Brain microvascular endothelial cell (primary cell): ENCODE measurements at regions not wholly inside any gene's neighbourhood (a gene's known extent, or its start where the extent isn't known, plus 50 kb on each side); places are given as distances from the start of the nearest gene placed in this dataset.
A peak's percentile ranks its signal among the peaks of the same experiment; 100 is the strongest.

Experiments
- DNase-seq: peaks from one replicate; pipeline ENCODE4 v3.0.0-alpha.2; 2020
- H3K27ac ChIP-seq: fragments of 250-450 bp; sonication (Bioruptor Pico); 2 replicates; pipeline ENCODE4 v1.5.1; 2020; ENCODE audit warnings: mild to moderate bottlenecking, moderate library complexity
- H3K27me3 ChIP-seq: fragments of 250-450 bp; sonication (Bioruptor Pico); replicated peaks from 2 replicates; pipeline ENCODE4 v1.5.1; 2020; ENCODE audit warnings: mild to moderate bottlenecking
- H3K36me3 ChIP-seq: fragments of 250-450 bp; sonication (Bioruptor Pico); replicated peaks from 2 replicates; pipeline ENCODE4 v1.5.1; 2020; ENCODE audit warnings: mild to moderate bottlenecking
- H3K4me3 ChIP-seq: 2 replicates; pipeline ENCODE4 v1.5.1; 2011; ENCODE audit warnings: low read depth, mild to moderate bottlenecking, control low read depth, low read length, moderate library complexity
- in situ Hi-C: cut with HindIII; loops from 2 replicates; pipeline ENCODE4 v1.10.0; 2017; ENCODE audit warnings: low sequenced_read_pairs, low pct_ligation_motif_present
- TF ChIP-seq, protein P1 (sequence below): IDR thresholded peaks from 2 replicates; pipeline ENCODE4 v1.5.1; 2011; ENCODE audit warnings: low read depth, mild to moderate bottlenecking, moderate library complexity, low read length, control low read depth, inconsistent platforms; ENCODE audit errors: missing control alignments

GRCh38 chr15:69755551-69756310 lies 303.1 kb downstream of the RPLP1 start:
- in situ Hi-C loops: no loop called here
- TF ChIP-seq, protein P1, sequence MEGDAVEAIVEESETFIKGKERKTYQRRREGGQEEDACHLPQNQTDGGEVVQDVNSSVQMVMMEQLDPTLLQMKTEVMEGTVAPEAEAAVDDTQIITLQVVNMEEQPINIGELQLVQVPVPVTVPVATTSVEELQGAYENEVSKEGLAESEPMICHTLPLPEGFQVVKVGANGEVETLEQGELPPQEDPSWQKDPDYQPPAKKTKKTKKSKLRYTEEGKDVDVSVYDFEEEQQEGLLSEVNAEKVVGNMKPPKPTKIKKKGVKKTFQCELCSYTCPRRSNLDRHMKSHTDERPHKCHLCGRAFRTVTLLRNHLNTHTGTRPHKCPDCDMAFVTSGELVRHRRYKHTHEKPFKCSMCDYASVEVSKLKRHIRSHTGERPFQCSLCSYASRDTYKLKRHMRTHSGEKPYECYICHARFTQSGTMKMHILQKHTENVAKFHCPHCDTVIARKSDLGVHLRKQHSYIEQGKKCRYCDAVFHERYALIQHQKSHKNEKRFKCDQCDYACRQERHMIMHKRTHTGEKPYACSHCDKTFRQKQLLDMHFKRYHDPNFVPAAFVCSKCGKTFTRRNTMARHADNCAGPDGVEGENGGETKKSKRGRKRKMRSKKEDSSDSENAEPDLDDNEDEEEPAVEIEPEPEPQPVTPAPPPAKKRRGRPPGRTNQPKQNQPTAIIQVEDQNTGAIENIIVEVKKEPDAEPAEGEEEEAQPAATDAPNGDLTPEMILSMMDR: no peak
- Histone ChIP-seq H3K27me3 (no peaks in the 10 kb centered on the region), H3K4me3 (no peak overlapping the region), H3K36me3 (no peaks in the 10 kb centered on the region), H3K27ac (no peak overlapping the region)
- DNase-seq: no peak

GRCh38 chr15:69756440-69756839 lies 303.8 kb downstream of the RPLP1 start:
- Histone ChIP-seq H3K4me3 (no peak overlapping the region), H3K27ac (no peak overlapping the region), H3K27me3 (no peaks in the 10 kb centered on the region), H3K36me3 (no peaks in the 10 kb centered on the region)
- TF ChIP-seq, protein P1: no peak
- in situ Hi-C loops: no loop called here
- no peak for DNase-seq

DNA sequence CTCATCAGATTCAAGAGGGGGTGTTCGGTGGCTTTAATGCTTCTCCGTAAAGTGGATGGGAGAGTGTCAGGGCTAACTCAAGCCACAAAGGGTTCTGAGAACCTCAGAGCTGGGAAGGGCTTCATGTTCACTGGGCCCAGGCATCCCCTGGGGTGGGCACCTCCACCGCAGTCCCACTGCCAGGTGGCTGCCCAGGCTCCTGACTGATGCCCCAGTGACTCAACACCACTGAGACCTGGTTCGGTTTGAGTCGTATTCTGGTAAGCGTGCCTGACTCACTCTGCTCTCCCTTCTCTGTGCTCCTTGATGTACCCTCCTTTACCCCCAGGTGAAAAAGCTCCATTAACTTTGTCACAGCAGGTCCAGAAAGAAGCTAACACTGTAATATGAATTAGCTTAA lies 304.6 kb downstream of the RPLP1 start:
- Histone ChIP-seq H3K36me3 (no peaks in the 10 kb centered on the region), H3K4me3 (no peak overlapping the region), H3K27me3 (no peaks in the 10 kb centered on the region), H3K27ac (no peak overlapping the region)
- DNase-seq: no peak
- TF ChIP-seq, protein P1: no peak
- in situ Hi-C loops: no loop called here

DNA sequence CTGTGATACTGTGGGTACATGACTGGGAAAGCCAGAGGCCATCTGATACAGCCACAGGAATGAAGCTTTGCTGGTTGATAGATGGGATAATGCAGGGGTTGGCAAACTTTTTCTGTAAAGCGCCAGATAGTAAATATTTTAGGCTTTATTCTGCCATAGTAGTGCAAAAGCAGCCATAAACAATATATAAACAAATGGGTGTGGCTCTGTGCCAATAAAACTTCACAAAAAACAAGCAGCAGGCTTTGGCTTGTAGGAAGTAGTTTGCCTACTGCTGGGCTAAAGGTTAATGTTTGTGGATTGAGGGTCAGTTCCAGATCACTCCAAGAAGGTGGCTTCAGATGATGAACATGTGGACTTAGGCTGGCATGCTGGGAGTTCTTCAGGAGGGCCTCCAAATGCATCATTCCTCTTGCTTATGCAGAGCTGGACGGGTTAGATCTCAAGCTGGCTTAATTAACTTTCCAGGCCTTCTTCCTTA lies 305.7 kb downstream of the RPLP1 start:
- Histone ChIP-seq H3K27ac (peak overlapping the region; percentile 49), H3K36me3 (no peaks in the 10 kb centered on the region), H3K4me3 (no peak overlapping the region), H3K27me3 (no peaks in the 10 kb centered on the region)
- in situ Hi-C loops: no loop called here
- TF ChIP-seq, protein P1: no peak
- DNase-seq: peak; percentile 26

DNA sequence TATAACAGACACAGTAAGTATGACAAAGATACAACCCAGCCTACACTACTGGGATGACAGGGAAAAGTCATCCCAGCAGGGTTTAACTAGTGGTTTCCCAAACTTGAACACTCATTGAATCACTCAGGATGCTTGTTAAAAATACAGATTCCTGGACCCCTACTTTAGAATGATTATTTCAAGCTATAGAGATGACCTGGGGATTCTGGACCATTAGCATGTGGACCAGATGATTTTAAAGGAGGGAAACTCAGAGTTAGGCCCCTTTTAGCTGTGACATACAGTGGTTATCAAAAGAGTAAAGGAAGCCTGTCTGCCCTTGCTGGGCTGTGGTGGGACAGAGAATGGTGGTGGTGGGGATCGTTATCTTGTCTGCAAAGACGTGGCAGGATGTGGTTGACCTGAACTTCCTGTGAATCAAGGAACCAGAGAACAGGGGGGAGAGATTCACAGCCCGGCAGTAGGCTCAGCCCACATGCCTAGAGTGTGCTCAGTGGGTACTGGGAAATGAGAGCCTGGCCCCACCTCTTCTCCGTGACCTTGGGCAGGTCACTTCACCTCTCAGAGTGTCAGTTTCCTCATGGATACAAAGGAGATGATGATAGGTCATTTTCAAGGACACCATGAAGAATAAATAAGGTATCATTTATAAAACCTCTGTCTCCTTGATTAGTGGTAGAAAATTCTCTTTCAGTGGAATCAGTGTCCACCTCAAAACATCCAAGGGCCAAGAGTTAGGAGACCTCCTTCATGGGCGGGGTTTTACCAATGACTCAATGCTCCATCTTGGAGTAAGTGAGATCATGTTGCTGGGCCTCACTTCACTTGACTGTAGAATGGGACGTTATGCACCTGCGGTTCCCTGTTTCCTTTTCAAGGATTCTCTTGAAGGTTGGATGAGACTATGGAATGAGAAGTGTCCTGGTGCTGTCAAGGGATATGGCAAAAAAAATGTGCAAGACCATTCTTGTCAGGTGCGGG lies 306.5 kb downstream of the RPLP1 start:
- Histone ChIP-seq H3K27me3 (no peaks in the 10 kb centered on the region), H3K4me3 (no peak overlapping the region), H3K36me3 (no peaks in the 10 kb centered on the region), H3K27ac (peak overlapping the region; percentile 49)
- TF ChIP-seq, protein P1: no peak
- peak; percentile 84 for DNase-seq
- in situ Hi-C loops: no loop called here
